SK-N-SH (cell line): ENCODE measurements at regions not wholly inside any gene's neighbourhood (a gene's known extent, or its start where the extent isn't known, plus 50 kb on each side); places are given as distances from the start of the nearest gene placed in this dataset.

Experiments
- CTCF ChIA-PET: fragments of 300-600, 350-600 bp; formaldehyde crosslinking; extraction: SDS; loops from one replicate; lab custom pipeline; 2021; lab: Yijun Ruan, JAX
- POLR2A ChIA-PET: fragments of 350-600 bp; sonication (Branson Sonifier 250); formaldehyde crosslinking; extraction: SDS; loops from one replicate; lab custom pipeline; 2020; ENCODE audit warnings: antibody characterized with exemption, inconsistent platforms; lab: Yijun Ruan, JAX
- DNase-seq: peaks from one replicate; pipeline ENCODE4 v3.0.0; 2012
- H2AFZ ChIP-seq: fragments of 200-600 bp; sonication (generic); 2 replicates; pipeline ENCODE4 v1.8.1; 2016; ENCODE audit warnings: antibody characterized with exemption, mild to moderate bottlenecking, low read depth
- H3F3A ChIP-seq: fragments of 200-600 bp; sonication (generic); replicated peaks from 2 replicates; pipeline ENCODE3; 2016; ENCODE audit warnings: antibody characterized with exemption, mild to moderate bottlenecking; ENCODE audit not compliant: insufficient read depth
- H3K27ac ChIP-seq, 2 experiments: fragments of 200-500 bp in 1 of 2; fragments of 200-600 bp in 1 of 2; sonication (Bioruptor generic) in 1 of 2; sonication (generic), shearing (Covaris generic) in 1 of 2; 2 replicates each; pipeline versions ENCODE4 v1.5.1 to v1.6.1; 2014 to 2016; ENCODE audit warnings: low read depth in 2 of 2, inconsistent platforms in 1 of 2, low read length in 1 of 2, mild to moderate bottlenecking in 1 of 2, mixed read lengths in 1 of 2
- H3K27me3 ChIP-seq: fragments of 200-600 bp; sonication (generic), shearing (Covaris generic); 2 replicates; pipeline ENCODE4 v1.6.1; 2016; ENCODE audit warnings: mixed run types; ENCODE audit not compliant: insufficient read depth
- H3K36me3 ChIP-seq, 2 experiments: fragments of 200-500 bp in 1 of 2; fragments of 200-600 bp in 1 of 2; sonication (Bioruptor generic) in 1 of 2; sonication (generic) in 1 of 2; replicated peaks in 1 of 2; 2 replicates each; pipeline versions ENCODE3 to v1.5.1; 2014 to 2016; ENCODE audit warnings: low read length in 1 of 2, mild to moderate bottlenecking in 1 of 2; ENCODE audit not compliant: insufficient read depth in 2 of 2, control insufficient read depth in 1 of 2
- H3K4me1 ChIP-seq, 2 experiments: fragments of 200-500 bp in 1 of 2; fragments of 200-600 bp in 1 of 2; sonication (Bioruptor generic) in 1 of 2; sonication (generic), shearing (Covaris generic) in 1 of 2; 2 replicates each; pipeline versions ENCODE4 v1.5.1 to v1.6.1; 2014 to 2016; ENCODE audit warnings: low read depth in 1 of 2, low read length in 1 of 2, mixed run types in 1 of 2; ENCODE audit not compliant: insufficient read depth in 2 of 2, control insufficient read depth in 1 of 2
- H3K4me2 ChIP-seq: fragments of 200-600 bp; sonication (generic), shearing (Covaris generic); 2 replicates; pipeline ENCODE4 v1.6.1; 2017; ENCODE audit warnings: mixed run types
- H3K4me3 ChIP-seq, 2 experiments: fragments of 200-500 bp in 1 of 2; fragments of 200-600 bp in 1 of 2; sonication (Bioruptor generic) in 1 of 2; sonication (generic), shearing (Covaris generic) in 1 of 2; 2 replicates each; pipeline versions ENCODE4 v1.5.1 to v1.8.1; 2014 to 2016; ENCODE audit warnings: low read depth in 2 of 2, inconsistent platforms in 1 of 2, low read length in 1 of 2, mild to moderate bottlenecking in 1 of 2, mixed read lengths in 1 of 2, moderate library complexity in 1 of 2
- H3K79me2 ChIP-seq: fragments of 200-600 bp; sonication (generic); 2 replicates; pipeline ENCODE4 v1.8.1; 2017; ENCODE audit warnings: mild to moderate bottlenecking; ENCODE audit not compliant: insufficient read depth
- H3K9ac ChIP-seq: fragments of 200-600 bp; sonication (generic); 2 replicates; pipeline ENCODE4 v1.6.1; 2017; ENCODE audit warnings: mixed run types
- H3K9me2 ChIP-seq: fragments of 200-600 bp; sonication (generic); 2 replicates; pipeline ENCODE4 v1.6.1; 2017; ENCODE audit warnings: mixed run types
- H3K9me3 ChIP-seq: fragments of 200-600 bp; sonication (generic); 2 replicates; pipeline ENCODE4 v1.6.1; 2017; ENCODE audit warnings: mixed run types, mild to moderate bottlenecking, moderate library complexity
- H4K20me1 ChIP-seq: fragments of 200-600 bp; sonication (generic); 2 replicates; pipeline ENCODE4 v1.6.1; 2017; ENCODE audit warnings: mild to moderate bottlenecking, mixed run types; ENCODE audit not compliant: insufficient read depth
- EP300 ChIP-seq, 2 experiments: IDR thresholded peaks; 2 replicates each; pipeline versions ENCODE4 v1.4.0 to v1.6.1; 2012; ENCODE audit warnings: borderline replicate concordance in 1 of 2, low read depth in 1 of 2, low read length in 1 of 2
- EZH2phosphoT487 ChIP-seq: fragments of 200-600 bp; sonication (generic); IDR thresholded peaks from 2 replicates; pipeline ENCODE4 v1.6.1; 2017; ENCODE audit warnings: low read depth, mixed run types, mild to moderate bottlenecking, antibody characterized with exemption, moderate library complexity, borderline replicate concordance
- FOXJ3 ChIP-seq: sonication (generic); formaldehyde crosslinking; IDR thresholded peaks from 2 replicates; pipeline ENCODE4 v1.5.1; 2020; ENCODE audit warnings: mild to moderate bottlenecking, missing genetic modification reagents
- SMC3 ChIP-seq: IDR thresholded peaks from 2 replicates; pipeline ENCODE4 v1.6.1; 2012; ENCODE audit warnings: low read depth, low read length, improper control_type of control experiment
- TEAD4 ChIP-seq: IDR thresholded peaks from 2 replicates; pipeline ENCODE4 v1.4.0; 2012; ENCODE audit warnings: mild to moderate bottlenecking, borderline replicate concordance; ENCODE audit not compliant: insufficient read depth
- USF2 ChIP-seq: fragments of 150-350 bp; IDR thresholded peaks from 2 replicates; pipeline ENCODE4 v1.6.1; 2017; ENCODE audit warnings: antibody characterized with exemption, low read length, low read depth, borderline replicate concordance
- YY1 ChIP-seq: IDR thresholded peaks from 2 replicates; pipeline ENCODE4 v1.4.0; 2012; ENCODE audit warnings: low read depth, mild to moderate bottlenecking
- WGBS: methylation state at CpG from one replicate; pipeline ENCODE4 v1.1.6; 2017; ENCODE audit warnings: low lambda C conversion rate; 5-methylcytosine and 5-hydroxymethylcytosine counted together
- TF ChIP-seq, protein P1 (sequence below): IDR thresholded peaks from 2 replicates; pipeline ENCODE4 v1.4.0; 2012; ENCODE audit warnings: low read depth
- TF ChIP-seq, protein P2 (sequence below): IDR thresholded peaks from 2 replicates; pipeline ENCODE4 v1.6.1; 2012; ENCODE audit warnings: mild to moderate bottlenecking, low read depth, low read length, moderate library complexity

DNA sequence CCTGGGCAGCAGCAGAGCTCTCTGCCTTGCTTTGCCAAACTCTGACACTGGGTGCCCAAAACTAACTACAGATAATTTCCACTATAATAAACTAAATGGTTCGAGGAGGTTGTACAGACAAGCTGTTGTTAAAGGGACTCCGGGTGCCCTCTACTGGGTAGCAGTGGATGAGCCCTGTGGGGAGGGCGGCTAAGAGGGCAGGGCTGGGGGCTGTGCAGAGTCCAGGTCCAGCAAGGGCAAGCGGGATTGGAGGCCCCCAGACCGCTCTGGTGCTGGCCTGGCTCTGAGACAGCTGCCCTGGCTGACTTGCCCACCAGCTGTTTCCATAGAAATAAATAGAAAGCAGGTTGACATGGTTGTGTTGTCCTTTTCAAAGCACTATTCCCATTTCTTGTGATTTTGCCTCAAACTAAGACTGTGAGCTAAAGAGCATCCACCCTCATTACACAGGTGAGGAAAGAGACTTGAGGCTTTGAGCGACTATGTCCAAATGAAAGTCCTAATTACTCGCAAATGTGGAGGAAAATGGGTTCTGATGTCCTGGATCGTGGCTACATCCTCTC lies 167.6 kb upstream of the CST7 start (continued):
- TF ChIP-seq SMC3 = peak; percentile 58
- no peak for TF ChIP-seq EZH2phosphoT487
- TF ChIP-seq, protein P1, sequence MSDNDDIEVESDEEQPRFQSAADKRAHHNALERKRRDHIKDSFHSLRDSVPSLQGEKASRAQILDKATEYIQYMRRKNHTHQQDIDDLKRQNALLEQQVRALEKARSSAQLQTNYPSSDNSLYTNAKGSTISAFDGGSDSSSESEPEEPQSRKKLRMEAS = no peak
- TF ChIP-seq TEAD4 = no peak
- no peak for TF ChIP-seq EP300 (IDR thresholded peaks at IDR 0.05; ENCODE audit: borderline replicate concordance in 1 of 2, low read depth in 1 of 2, low read length in 1 of 2)
- TF ChIP-seq USF2 = no peak
- no peak for TF ChIP-seq FOXJ3 (CRISPR knock-in tag)
- TF ChIP-seq, protein P2, sequence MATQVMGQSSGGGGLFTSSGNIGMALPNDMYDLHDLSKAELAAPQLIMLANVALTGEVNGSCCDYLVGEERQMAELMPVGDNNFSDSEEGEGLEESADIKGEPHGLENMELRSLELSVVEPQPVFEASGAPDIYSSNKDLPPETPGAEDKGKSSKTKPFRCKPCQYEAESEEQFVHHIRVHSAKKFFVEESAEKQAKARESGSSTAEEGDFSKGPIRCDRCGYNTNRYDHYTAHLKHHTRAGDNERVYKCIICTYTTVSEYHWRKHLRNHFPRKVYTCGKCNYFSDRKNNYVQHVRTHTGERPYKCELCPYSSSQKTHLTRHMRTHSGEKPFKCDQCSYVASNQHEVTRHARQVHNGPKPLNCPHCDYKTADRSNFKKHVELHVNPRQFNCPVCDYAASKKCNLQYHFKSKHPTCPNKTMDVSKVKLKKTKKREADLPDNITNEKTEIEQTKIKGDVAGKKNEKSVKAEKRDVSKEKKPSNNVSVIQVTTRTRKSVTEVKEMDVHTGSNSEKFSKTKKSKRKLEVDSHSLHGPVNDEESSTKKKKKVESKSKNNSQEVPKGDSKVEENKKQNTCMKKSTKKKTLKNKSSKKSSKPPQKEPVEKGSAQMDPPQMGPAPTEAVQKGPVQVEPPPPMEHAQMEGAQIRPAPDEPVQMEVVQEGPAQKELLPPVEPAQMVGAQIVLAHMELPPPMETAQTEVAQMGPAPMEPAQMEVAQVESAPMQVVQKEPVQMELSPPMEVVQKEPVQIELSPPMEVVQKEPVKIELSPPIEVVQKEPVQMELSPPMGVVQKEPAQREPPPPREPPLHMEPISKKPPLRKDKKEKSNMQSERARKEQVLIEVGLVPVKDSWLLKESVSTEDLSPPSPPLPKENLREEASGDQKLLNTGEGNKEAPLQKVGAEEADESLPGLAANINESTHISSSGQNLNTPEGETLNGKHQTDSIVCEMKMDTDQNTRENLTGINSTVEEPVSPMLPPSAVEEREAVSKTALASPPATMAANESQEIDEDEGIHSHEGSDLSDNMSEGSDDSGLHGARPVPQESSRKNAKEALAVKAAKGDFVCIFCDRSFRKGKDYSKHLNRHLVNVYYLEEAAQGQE = no peak

GRCh38 chr20:24782301-24782700 lies 166.8 kb upstream of the CST7 start:
- peaks cover 0 to 7% of the 10 kb centered on the region in 2 experiments; a peak in 1 of 4 replicates for H3K4me1 ChIP-seq
- DNase-seq = no peak
- TF ChIP-seq FOXJ3 (CRISPR knock-in tag) (no peak), YY1 (no peak)
- TF ChIP-seq, all 33 proteins: peak for 0
- no peak overlapping the region for H3K9ac ChIP-seq
- H3K9me2 ChIP-seq = no peaks in the 10 kb centered on the region
- CTCF ChIA-PET = interaction anchor here (0.6 to 1.9 kb wide), 12 partner anchors 9 to 844 kb away, joined by 3 to 12 read pairs (median 4); no protein-coding TSS in a partner anchor
- H3K27me3 ChIP-seq = no peaks in the 10 kb centered on the region
- H4K20me1 ChIP-seq = no peaks in the 10 kb centered on the region
- no peak overlapping the region for H3K4me3 ChIP-seq
- no peak overlapping the region for H3K27ac ChIP-seq
- no peaks in the 10 kb centered on the region for H3K36me3 ChIP-seq
- H3F3A ChIP-seq = no peaks in the 10 kb centered on the region
- 82% methylated on average over 11 of the region's 11 CpGs for WGBS
- POLR2A ChIA-PET = no interaction called here
- no peaks in the 10 kb centered on the region for H3K9me3 ChIP-seq
- H2AFZ ChIP-seq = no peak overlapping the region
- H3K79me2 ChIP-seq = no peaks in the 10 kb centered on the region
- no peak overlapping the region for H3K4me2 ChIP-seq
